Cardiac muscle cell (in vitro differentiated cells and primary cell): ENCODE measurements at regions not wholly inside any gene's neighbourhood (a gene's known extent, or its start where the extent isn't known, plus 50 kb on each side); places are given as distances from the start of the nearest gene placed in this dataset.

ENCODE experiments used
- DNase-seq, 2 donors: peaks; one replicate each; pipeline versions ENCODE4 v3.0.0 to v3.0.0-alpha.2; 2010 to 2017; ENCODE audit warnings: low read depth in 1 of 2, low spot score in 1 of 2
- H3K27ac ChIP-seq: fragments of 200-600 bp; sonication (generic); 2 replicates; pipeline ENCODE4 v1.5.1; 2016
- H3K27me3 ChIP-seq: fragments of 200-600 bp; sonication (generic); 2 replicates; pipeline ENCODE4 v1.6.0; 2016; ENCODE audit warnings: control low read depth
- H3K36me3 ChIP-seq: fragments of 200-600 bp; sonication (generic); 2 replicates; pipeline ENCODE4 v1.5.1; 2016; ENCODE audit warnings: control low read depth
- H3K4me1 ChIP-seq: fragments of 200-600 bp; sonication (generic); 2 replicates; pipeline ENCODE4 v1.8.1; 2017; ENCODE audit warnings: low read depth, mild to moderate bottlenecking, mixed run types
- H3K4me3 ChIP-seq: fragments of 200-600 bp; sonication (generic); 2 replicates; pipeline ENCODE4 v1.5.1; 2016; ENCODE audit warnings: mild to moderate bottlenecking
- H3K9me3 ChIP-seq: fragments of 200-600 bp; sonication (generic); 2 replicates; pipeline ENCODE4 v1.5.1; 2017; ENCODE audit warnings: low read depth, mild to moderate bottlenecking, control low read depth
- TF ChIP-seq, protein P1 (sequence below): IDR thresholded peaks from 2 replicates; pipeline ENCODE4 v1.5.1; 2012; ENCODE audit warnings: low read depth, mild to moderate bottlenecking, low read length

DNA sequence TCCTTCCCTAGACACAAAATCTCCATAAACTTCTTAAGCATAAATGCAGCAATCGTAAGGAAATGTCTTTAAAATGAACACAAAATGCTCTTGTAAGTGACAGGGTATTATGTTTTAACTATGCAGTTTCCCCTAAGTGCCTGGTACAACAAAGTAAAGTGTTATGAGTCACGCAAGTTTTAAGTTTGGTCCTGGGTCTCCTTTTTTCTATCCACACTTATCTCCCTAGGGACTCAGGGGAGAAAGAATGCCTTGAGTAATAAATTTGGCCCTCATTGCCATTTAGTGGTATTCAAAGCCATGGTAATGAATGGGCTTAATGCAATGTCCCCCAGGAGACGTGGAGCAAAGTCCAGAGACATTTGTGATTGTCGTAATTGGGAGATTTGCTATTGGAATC is 149.1 kb downstream of the MAGEB17 start:
- no peaks in the 10 kb centered on the region for H3K9me3 ChIP-seq
- H3K27ac ChIP-seq = no peak overlapping the region
- H3K27me3 ChIP-seq = no peaks in the 10 kb centered on the region
- no peak for DNase-seq
- peaks cover 6% of the 10 kb centered on the region for H3K4me1 ChIP-seq
- no peaks in the 10 kb centered on the region for H3K36me3 ChIP-seq
- H3K4me3 ChIP-seq = no peak overlapping the region
- TF ChIP-seq, protein P1, sequence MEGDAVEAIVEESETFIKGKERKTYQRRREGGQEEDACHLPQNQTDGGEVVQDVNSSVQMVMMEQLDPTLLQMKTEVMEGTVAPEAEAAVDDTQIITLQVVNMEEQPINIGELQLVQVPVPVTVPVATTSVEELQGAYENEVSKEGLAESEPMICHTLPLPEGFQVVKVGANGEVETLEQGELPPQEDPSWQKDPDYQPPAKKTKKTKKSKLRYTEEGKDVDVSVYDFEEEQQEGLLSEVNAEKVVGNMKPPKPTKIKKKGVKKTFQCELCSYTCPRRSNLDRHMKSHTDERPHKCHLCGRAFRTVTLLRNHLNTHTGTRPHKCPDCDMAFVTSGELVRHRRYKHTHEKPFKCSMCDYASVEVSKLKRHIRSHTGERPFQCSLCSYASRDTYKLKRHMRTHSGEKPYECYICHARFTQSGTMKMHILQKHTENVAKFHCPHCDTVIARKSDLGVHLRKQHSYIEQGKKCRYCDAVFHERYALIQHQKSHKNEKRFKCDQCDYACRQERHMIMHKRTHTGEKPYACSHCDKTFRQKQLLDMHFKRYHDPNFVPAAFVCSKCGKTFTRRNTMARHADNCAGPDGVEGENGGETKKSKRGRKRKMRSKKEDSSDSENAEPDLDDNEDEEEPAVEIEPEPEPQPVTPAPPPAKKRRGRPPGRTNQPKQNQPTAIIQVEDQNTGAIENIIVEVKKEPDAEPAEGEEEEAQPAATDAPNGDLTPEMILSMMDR = no peak

DNA sequence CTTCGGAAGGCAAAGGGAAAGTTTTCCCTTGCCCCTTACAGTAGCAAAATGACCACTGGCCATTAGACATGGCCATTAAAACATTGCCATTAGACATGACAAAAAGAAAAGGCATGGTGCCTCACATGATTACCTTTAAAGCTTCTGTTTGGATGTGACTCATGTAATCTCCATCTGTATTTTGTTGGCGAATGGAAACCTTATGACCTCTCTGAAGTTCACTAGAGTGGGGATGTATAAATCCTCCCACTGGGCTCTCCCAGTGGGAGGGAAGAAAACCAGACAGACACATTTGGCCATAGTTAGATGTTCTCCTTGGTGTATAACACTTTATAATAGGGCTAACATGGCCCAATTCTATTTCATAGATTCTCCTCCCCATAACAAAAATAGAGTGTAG is 152.6 kb downstream of the MAGEB17 start:
- TF ChIP-seq, protein P1 = no peak
- no peak for DNase-seq

DNA sequence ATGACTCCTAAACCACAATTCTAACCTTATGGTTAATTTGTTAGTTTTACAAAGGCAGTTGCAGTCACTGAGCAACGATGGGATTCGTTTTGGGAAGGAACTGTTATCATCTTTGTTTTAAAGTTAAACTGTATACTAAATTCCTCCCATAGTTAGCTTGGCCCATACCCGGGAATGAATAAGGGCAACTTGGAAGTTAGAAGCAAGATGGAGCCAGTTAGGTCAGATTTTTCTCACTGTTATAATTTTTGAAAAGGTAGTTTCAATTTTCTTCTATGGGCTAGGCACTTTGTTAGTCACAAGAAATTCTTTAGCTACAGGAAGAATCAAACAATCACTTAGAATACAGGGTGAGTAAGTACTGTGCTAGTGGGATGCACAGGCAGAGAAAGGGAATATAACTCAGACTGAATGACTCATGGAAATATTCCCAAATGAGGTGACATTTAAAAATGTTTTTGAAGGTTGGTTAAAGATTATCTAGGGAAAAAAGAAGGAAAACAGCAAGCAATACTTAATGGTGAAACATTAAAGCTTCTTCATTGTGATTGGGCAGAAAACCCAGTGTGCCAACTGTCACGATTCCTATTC is 153.6 kb downstream of the MAGEB17 start:
- no peak for DNase-seq
- TF ChIP-seq, protein P1 = no peak
- Histone ChIP-seq H3K4me1 (peaks cover 5% of the 10 kb centered on the region), H3K27me3 (no peaks in the 10 kb centered on the region), H3K9me3 (no peaks in the 10 kb centered on the region), H3K27ac (no peak overlapping the region), H3K36me3 (no peaks in the 10 kb centered on the region), H3K4me3 (no peak overlapping the region)

More for the DNA sequence above, 152.6 kb downstream of the MAGEB17 start:
- Histone ChIP-seq H3K9me3 (no peaks in the 10 kb centered on the region), H3K27ac (no peak overlapping the region), H3K36me3 (no peaks in the 10 kb centered on the region), H3K27me3 (no peaks in the 10 kb centered on the region), H3K4me1 (peaks cover 6% of the 10 kb centered on the region), H3K4me3 (no peak overlapping the region)

DNA sequence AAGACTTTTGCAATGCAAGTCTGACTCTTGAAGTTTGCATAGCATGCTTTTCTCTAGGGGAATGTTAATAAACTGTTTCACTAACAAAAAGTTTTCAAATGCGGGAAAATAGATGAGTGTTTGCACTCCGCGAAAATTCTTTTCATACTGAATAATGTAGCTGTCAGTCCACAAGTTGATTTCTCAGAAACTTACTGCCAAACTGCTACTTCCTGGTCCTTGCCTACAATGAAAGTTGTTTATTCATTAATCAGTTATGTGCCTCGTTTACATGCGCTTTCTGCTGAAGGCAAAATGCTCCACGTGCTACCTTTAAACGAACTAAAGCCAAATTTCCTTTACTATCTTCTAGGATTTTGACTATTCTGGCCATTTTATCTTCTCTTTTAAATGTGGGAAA is 166.2 kb downstream of the MAGEB17 start:
- Histone ChIP-seq H3K4me3 (no peak overlapping the region), H3K27me3 (no peaks in the 10 kb centered on the region), H3K9me3 (no peaks in the 10 kb centered on the region), H3K4me1 (no peaks in the 10 kb centered on the region), H3K27ac (no peak overlapping the region), H3K36me3 (no peaks in the 10 kb centered on the region)
- TF ChIP-seq, protein P1 = no peak
- no peak for DNase-seq

DNA sequence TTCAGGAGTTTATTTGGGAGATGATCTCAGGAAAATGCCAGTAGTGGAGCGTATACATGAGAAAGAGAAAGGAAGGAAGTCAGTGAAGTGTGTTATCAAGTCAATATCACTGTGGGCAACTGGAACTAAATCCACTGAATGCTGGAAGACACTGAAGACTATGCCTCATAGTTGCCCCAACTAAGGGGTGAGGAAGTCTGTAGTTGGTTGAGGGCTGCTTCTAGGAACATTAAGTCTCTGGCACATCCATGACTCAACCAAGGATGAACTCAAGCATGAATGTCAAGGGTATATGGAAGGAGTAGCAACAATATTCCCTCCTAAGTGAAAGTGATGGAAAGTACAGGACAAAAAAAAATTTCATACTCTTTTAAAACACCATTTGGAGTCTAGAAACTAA is 167.9 kb downstream of the MAGEB17 start:
- no peak overlapping the region for H3K4me3 ChIP-seq
- H3K27ac ChIP-seq = no peak overlapping the region
- DNase-seq = no peak
- no peaks in the 10 kb centered on the region for H3K36me3 ChIP-seq
- H3K9me3 ChIP-seq = no peaks in the 10 kb centered on the region
- TF ChIP-seq, protein P1 = no peak
- H3K27me3 ChIP-seq = no peaks in the 10 kb centered on the region
- H3K4me1 ChIP-seq = no peaks in the 10 kb centered on the region
